ENCODE measurements at regions not wholly inside any gene's neighbourhood (a gene's known extent, or its start where the extent isn't known, plus 50 kb on each side); places are given as distances from the start of the nearest gene placed in this dataset.

- Histone ChIP-seq H3K4me2 (ENCODE audit: insufficient read depth, low read length) (no peak overlapping the region), H4K20me1 (ENCODE audit: insufficient read depth, low read length) (no peaks in the 10 kb centered on the region), H3K9me3 (ENCODE audit: low read depth, low read length) (no peaks in the 10 kb centered on the region), H3K4me3 (ENCODE audit: insufficient read depth, low read length) (no peak overlapping the region), H2AFZ (ENCODE audit: low read length) (no peak overlapping the region), H3K36me3 (ENCODE audit: insufficient read depth, low read length) (no peaks in the 10 kb centered on the region), H3K27ac (ENCODE audit: low read depth, low read length) (no peak overlapping the region), H3K79me2 (ENCODE audit: insufficient read depth, low read length) (no peaks in the 10 kb centered on the region), H3K27me3 (ENCODE audit: insufficient read depth, low read length) (no peaks in the 10 kb centered on the region), H3K4me1 (ENCODE audit: insufficient read depth, low read length) (no peaks in the 10 kb centered on the region)
- DNase-seq (ENCODE audit: insufficient read length, low spot score, missing footprints) = no peak
- no peak for TF ChIP-seq CTCF (IDR thresholded peaks at IDR 0.05; ENCODE audit: extremely low read depth, low read depth, low read length)
Observed at GRCh38 chr2:177028296-177028695, 184.3 kb upstream of the HNRNPA3 start.

GRCh38 chr2:177029075-177029474 lies 183.5 kb upstream of the HNRNPA3 start:
- H3K4me3 ChIP-seq (ENCODE audit: insufficient read depth, low read length) = no peak overlapping the region
- no peaks in the 10 kb centered on the region for H3K4me1 ChIP-seq (ENCODE audit: insufficient read depth, low read length)
- DNase-seq (ENCODE audit: insufficient read length, low spot score, missing footprints) = no peak
- TF ChIP-seq CTCF (IDR thresholded peaks at IDR 0.05; ENCODE audit: extremely low read depth, low read depth, low read length) = no peak
- no peaks in the 10 kb centered on the region for H3K36me3 ChIP-seq (ENCODE audit: insufficient read depth, low read length)
- no peaks in the 10 kb centered on the region for H3K27me3 ChIP-seq (ENCODE audit: insufficient read depth, low read length)
- H3K27ac ChIP-seq (ENCODE audit: low read depth, low read length) = no peak overlapping the region
- H3K4me2 ChIP-seq (ENCODE audit: insufficient read depth, low read length) = no peak overlapping the region
- H4K20me1 ChIP-seq (ENCODE audit: insufficient read depth, low read length) = no peaks in the 10 kb centered on the region
- no peaks in the 10 kb centered on the region for H3K79me2 ChIP-seq (ENCODE audit: insufficient read depth, low read length)
- H3K9me3 ChIP-seq (ENCODE audit: low read depth, low read length) = no peaks in the 10 kb centered on the region
- H2AFZ ChIP-seq (ENCODE audit: low read length) = no peak overlapping the region

- Histone ChIP-seq H3K36me3 (ENCODE audit: insufficient read depth, low read length) (no peaks in the 10 kb centered on the region), H3K79me2 (ENCODE audit: insufficient read depth, low read length) (no peaks in the 10 kb centered on the region), H3K27me3 (ENCODE audit: insufficient read depth, low read length) (no peaks in the 10 kb centered on the region), H3K4me2 (ENCODE audit: insufficient read depth, low read length) (no peak overlapping the region), H4K20me1 (ENCODE audit: insufficient read depth, low read length) (no peaks in the 10 kb centered on the region), H2AFZ (ENCODE audit: low read length) (no peak overlapping the region), H3K4me3 (ENCODE audit: insufficient read depth, low read length) (no peak overlapping the region), H3K9me3 (ENCODE audit: low read depth, low read length) (no peaks in the 10 kb centered on the region), H3K4me1 (ENCODE audit: insufficient read depth, low read length) (no peaks in the 10 kb centered on the region), H3K27ac (ENCODE audit: low read depth, low read length) (no peak overlapping the region)
- no peak for TF ChIP-seq CTCF (IDR thresholded peaks at IDR 0.05; ENCODE audit: extremely low read depth, low read depth, low read length)
- no peak for DNase-seq (ENCODE audit: insufficient read length, low spot score, missing footprints)
Observed at GRCh38 chr2:177029501-177029900, 183.1 kb upstream of the HNRNPA3 start.

GRCh38 chr2:177029901-177030300 lies 182.7 kb upstream of the HNRNPA3 start:
- Histone ChIP-seq H4K20me1 (ENCODE audit: insufficient read depth, low read length) (no peaks in the 10 kb centered on the region), H3K9me3 (ENCODE audit: low read depth, low read length) (no peaks in the 10 kb centered on the region), H3K27me3 (ENCODE audit: insufficient read depth, low read length) (no peaks in the 10 kb centered on the region), H3K4me3 (ENCODE audit: insufficient read depth, low read length) (no peak overlapping the region), H3K79me2 (ENCODE audit: insufficient read depth, low read length) (no peaks in the 10 kb centered on the region), H3K4me2 (ENCODE audit: insufficient read depth, low read length) (no peak overlapping the region), H3K4me1 (ENCODE audit: insufficient read depth, low read length) (no peaks in the 10 kb centered on the region), H3K27ac (ENCODE audit: low read depth, low read length) (no peak overlapping the region), H3K36me3 (ENCODE audit: insufficient read depth, low read length) (no peaks in the 10 kb centered on the region), H2AFZ (ENCODE audit: low read length) (no peak overlapping the region)
- no peak for DNase-seq (ENCODE audit: insufficient read length, low spot score, missing footprints)
- TF ChIP-seq CTCF (IDR thresholded peaks at IDR 0.05; ENCODE audit: extremely low read depth, low read depth, low read length) = no peak
